ENCODE measurements at regions not wholly inside any gene's neighbourhood (a gene's known extent, or its start where the extent isn't known, plus 50 kb on each side); places are given as distances from the start of the nearest gene placed in this dataset.
"Not testable (repeated sequence)": the region's sequence is repeated elsewhere in the genome, so short reads cannot be mapped to it uniquely, and the experiment has no call there.

GRCh38 chr7:26071622-26072456 is 80.2 kb upstream of the NFE2L3 start:
- no peak overlapping the region for H3K27ac Mint-ChIP-seq
- no peak for DNase-seq
- no peaks in the 10 kb centered on the region for H3K36me3 Mint-ChIP-seq (ENCODE audit: low read depth)
- H3K9me3 Mint-ChIP-seq, result no peaks in the 10 kb centered on the region
- H3K4me3 Mint-ChIP-seq, result no peak overlapping the region
- H3K4me1 Mint-ChIP-seq, result no peaks in the 10 kb centered on the region
- peaks cover 27% of the 10 kb centered on the region for H3K27me3 Mint-ChIP-seq
- intact Hi-C loops (cut with micrococcal nuclease), result no loop called here

- intact Hi-C loops (cut with micrococcal nuclease), result no loop called here
- H3K36me3 Mint-ChIP-seq (ENCODE audit: low read depth), result no peaks in the 10 kb centered on the region
- no peak overlapping the region for H3K27ac Mint-ChIP-seq
- DNase-seq, result no peak
- no peaks in the 10 kb centered on the region for H3K9me3 Mint-ChIP-seq
- H3K4me1 Mint-ChIP-seq, result no peaks in the 10 kb centered on the region
- H3K27me3 Mint-ChIP-seq, result peaks cover 36% of the 10 kb centered on the region
- H3K4me3 Mint-ChIP-seq, result no peak overlapping the region
Measured at GRCh38 chr7:26073041-26073440, 79.0 kb upstream of the NFE2L3 start.

- Mint-ChIP-seq H3K9me3 (no peaks in the 10 kb centered on the region), H3K4me3 (no peak overlapping the region), H3K27ac (no peak overlapping the region), H3K27me3 (peaks cover 53% of the 10 kb centered on the region), H3K4me1 (peaks cover 8% of the 10 kb centered on the region), H3K36me3 (ENCODE audit: low read depth) (no peaks in the 10 kb centered on the region)
- intact Hi-C loops (cut with micrococcal nuclease), result loop anchor here (5.0 kb wide), 1 partner anchor 292 kb away; no protein-coding TSS in a partner anchor
- no peak for DNase-seq
Measured at GRCh38 chr7:26074919-26075318, 77.1 kb upstream of the NFE2L3 start.

- no peak for DNase-seq
- intact Hi-C loops (cut with micrococcal nuclease), result loop anchor here (5.0 kb wide), 1 partner anchor 291 kb away; no protein-coding TSS in a partner anchor
- Mint-ChIP-seq H3K4me3 (no peak overlapping the region), H3K27ac (no peak overlapping the region), H3K36me3 (ENCODE audit: low read depth) (no peaks in the 10 kb centered on the region), H3K4me1 (peaks cover 8% of the 10 kb centered on the region), H3K9me3 (no peaks in the 10 kb centered on the region), H3K27me3 (peaks cover 62% of the 10 kb centered on the region)
Measured at GRCh38 chr7:26076691-26077090, 75.3 kb upstream of the NFE2L3 start.

DNA sequence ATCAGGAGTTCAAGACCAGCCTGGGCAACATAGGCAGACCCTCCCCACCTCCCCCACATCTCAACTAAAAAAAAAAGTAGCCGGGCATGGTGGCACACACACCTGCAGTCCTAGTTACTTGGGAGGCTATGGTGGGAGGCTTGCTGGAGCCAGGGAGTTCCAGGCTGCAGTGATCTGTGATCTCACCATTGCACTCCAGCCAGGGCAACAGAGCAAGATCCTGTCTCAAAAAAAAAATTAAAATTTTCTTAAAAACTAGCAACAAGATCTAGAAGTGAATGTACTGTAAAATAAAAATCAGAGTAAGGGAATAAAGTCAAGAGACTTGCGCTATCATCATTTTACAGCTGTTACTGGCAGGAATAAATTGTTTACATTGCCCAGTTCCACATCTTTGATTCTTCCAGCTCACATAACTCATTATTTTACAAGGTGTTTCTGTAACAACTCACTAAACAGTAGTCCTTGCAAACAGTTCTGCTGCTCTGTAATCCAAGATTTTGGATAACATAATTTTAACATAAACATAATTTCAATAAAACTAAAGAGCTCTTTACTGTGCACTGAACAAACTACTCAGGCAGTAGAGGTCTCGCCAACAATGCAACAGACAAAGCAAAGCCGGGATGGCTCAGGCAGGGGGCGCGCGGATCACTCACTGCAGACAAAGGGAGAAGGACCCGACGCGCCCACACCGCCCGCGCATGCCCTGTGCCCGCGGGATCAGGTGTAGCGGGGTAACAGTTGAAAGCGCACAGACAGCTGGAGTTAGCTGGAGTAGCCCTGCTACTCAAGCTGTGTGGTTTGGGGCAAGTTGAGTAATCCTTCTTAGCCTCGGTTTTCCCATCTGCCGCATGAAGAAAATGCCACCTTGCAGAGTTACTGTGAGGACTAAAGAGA is 73.3 kb upstream of the NFE2L3 start:
- H3K27ac Mint-ChIP-seq, result no peak overlapping the region
- intact Hi-C loops (cut with micrococcal nuclease), result loop anchor here (5.0 kb wide), 1 partner anchor 289 kb away; no protein-coding TSS in a partner anchor
- no peaks in the 10 kb centered on the region for H3K9me3 Mint-ChIP-seq
- H3K4me3 Mint-ChIP-seq, result peak overlapping the region; percentile 5
- H3K27me3 Mint-ChIP-seq, result peaks cover 71% of the 10 kb centered on the region
- no peaks in the 10 kb centered on the region for H3K36me3 Mint-ChIP-seq (ENCODE audit: low read depth)
- H3K4me1 Mint-ChIP-seq, result peaks cover 8% of the 10 kb centered on the region
- peak; percentile 93 for DNase-seq

GRCh38 chr7:26081638-26082037 is 70.4 kb upstream of the NFE2L3 start:
- no peak for DNase-seq
- intact Hi-C loops (cut with micrococcal nuclease), result loop anchor here (10.0 kb wide), 1 partner anchor 423 kb away; no protein-coding TSS in a partner anchor
- Mint-ChIP-seq H3K4me3 (no peak overlapping the region), H3K36me3 (ENCODE audit: low read depth) (no peaks in the 10 kb centered on the region), H3K27me3 (peaks cover 68% of the 10 kb centered on the region), H3K4me1 (peaks cover 8% of the 10 kb centered on the region), H3K9me3 (no peaks in the 10 kb centered on the region), H3K27ac (no peak overlapping the region)

DNA sequence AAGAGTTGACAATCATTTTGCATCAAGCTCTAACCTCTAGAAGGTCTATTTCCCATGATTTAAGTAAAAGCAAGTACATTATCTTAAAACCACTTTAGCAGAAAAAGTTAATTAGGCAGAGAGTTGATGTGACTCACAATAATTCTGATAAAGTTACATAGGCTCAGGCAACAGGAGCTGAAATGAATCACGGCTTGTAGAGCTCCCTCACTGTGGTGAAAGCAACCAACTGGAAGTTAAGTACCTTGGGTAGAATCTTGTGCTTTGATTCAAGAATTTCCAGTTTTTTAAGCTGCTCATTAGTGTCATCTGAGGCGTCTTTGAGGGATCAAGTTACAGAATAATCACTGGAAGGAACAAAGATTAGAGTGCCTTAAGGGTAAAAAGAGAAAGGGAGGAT is 68.9 kb upstream of the NFE2L3 start:
- H3K36me3 Mint-ChIP-seq (ENCODE audit: low read depth), result no peaks in the 10 kb centered on the region
- H3K4me1 Mint-ChIP-seq, result peaks cover 8% of the 10 kb centered on the region
- no peaks in the 10 kb centered on the region for H3K9me3 Mint-ChIP-seq
- DNase-seq, result no peak
- H3K27me3 Mint-ChIP-seq, result peaks cover 56% of the 10 kb centered on the region
- no peak overlapping the region for H3K4me3 Mint-ChIP-seq
- intact Hi-C loops (cut with micrococcal nuclease), result loop anchor here (10.0 kb wide), 1 partner anchor 422 kb away; no protein-coding TSS in a partner anchor
- H3K27ac Mint-ChIP-seq, result no peak overlapping the region

- H3K4me3 Mint-ChIP-seq, result no peak overlapping the region
- H3K27me3 Mint-ChIP-seq, result peaks cover 44% of the 10 kb centered on the region
- no peaks in the 10 kb centered on the region for H3K36me3 Mint-ChIP-seq (ENCODE audit: low read depth)
- DNase-seq, result no peak
- no peaks in the 10 kb centered on the region for H3K9me3 Mint-ChIP-seq
- H3K27ac Mint-ChIP-seq, result no peak overlapping the region
- intact Hi-C loops (cut with micrococcal nuclease), result loop anchor here (10.0 kb wide), 1 partner anchor 420 kb away; no protein-coding TSS in a partner anchor
- peaks cover under 1% of the 10 kb centered on the region for H3K4me1 Mint-ChIP-seq
Measured at GRCh38 chr7:26084418-26084817, 67.6 kb upstream of the NFE2L3 start.

DNA sequence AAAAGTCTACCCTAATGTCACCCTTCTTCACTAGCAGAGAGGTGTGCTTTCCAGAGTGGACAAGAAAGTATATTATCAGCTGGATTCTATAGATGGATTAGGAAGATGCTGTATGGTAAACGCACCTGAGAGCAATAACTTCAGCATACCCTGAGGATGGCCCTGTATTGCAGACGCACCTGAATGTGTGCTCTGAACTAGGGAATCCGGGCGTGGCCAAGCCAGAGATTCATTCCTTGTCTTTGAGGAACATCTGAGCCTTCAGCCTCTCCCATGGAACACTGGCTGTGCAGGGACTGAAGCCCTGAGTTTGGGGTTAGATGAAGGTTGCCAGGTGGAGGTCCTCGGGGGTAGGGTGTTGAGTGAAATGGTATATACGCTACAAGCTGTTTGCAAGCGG is 66.2 kb upstream of the NFE2L3 start:
- Mint-ChIP-seq H3K27ac (no peak overlapping the region), H3K9me3 (no peaks in the 10 kb centered on the region), H3K4me1 (peaks cover 2% of the 10 kb centered on the region), H3K27me3 (peaks cover 33% of the 10 kb centered on the region), H3K36me3 (ENCODE audit: low read depth) (no peaks in the 10 kb centered on the region), H3K4me3 (no peak overlapping the region)
- DNase-seq, result no peak
- intact Hi-C loops (cut with micrococcal nuclease), result loop anchor here (10.0 kb wide), 1 partner anchor 419 kb away; no protein-coding TSS in a partner anchor

DNA sequence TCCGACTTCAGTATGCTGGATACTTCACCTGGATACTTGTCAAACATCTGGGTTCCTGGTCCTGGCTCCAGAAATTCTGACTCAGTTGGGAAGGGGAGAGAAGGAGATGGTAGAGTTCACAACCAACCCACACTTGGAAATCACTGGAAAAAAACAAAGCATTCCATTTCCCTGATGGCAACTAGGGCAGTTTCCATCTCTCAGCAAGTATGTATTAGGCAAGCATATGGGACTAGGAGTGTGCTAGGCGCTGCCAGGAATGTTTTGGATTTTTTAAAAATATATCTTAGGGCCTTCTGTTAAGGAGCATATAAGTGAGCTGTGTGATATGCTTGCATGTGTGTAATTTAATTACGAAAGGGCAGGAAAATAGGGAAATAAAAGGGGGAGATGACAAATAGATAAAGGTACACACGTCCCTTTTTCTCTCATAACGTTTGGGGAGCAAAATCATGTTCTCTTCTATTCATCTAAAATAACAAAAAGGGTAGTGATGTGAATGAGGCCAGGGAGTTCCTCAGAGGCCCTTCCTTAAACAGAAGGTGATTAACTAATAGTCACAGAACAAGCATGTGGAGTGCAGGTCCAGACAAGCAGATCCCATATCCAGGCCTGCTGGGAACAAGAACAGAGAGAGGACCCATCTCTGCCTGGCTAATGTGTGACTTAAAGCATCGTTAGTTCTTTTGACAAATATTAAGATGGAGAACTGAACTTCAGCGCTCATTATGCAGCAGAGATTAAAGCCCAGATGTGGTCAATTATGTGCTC is 64.5 kb upstream of the NFE2L3 start:
- Mint-ChIP-seq H3K27me3 (peaks cover 20% of the 10 kb centered on the region), H3K4me3 (no peak overlapping the region), H3K36me3 (ENCODE audit: low read depth) (no peaks in the 10 kb centered on the region), H3K4me1 (peaks cover 14% of the 10 kb centered on the region), H3K27ac (no peak overlapping the region), H3K9me3 (no peaks in the 10 kb centered on the region)
- DNase-seq, result no peak
- intact Hi-C loops (cut with micrococcal nuclease), result loop anchor here (10.0 kb wide), 1 partner anchor 417 kb away; no protein-coding TSS in a partner anchor

- H3K27ac Mint-ChIP-seq; H3K36me3 Mint-ChIP-seq (ENCODE audit: low read depth); H3K9me3 Mint-ChIP-seq; H3K4me3 Mint-ChIP-seq; DNase-seq; H3K27me3 Mint-ChIP-seq: not testable (repeated sequence)
- H3K4me1 Mint-ChIP-seq, result peaks cover 18% of the 10 kb centered on the region
- intact Hi-C loops (cut with micrococcal nuclease), result loop anchor here (10.0 kb wide), 1 partner anchor 415 kb away; no protein-coding TSS in a partner anchor
Measured at GRCh38 chr7:26089469-26089868, 62.5 kb upstream of the NFE2L3 start.

DNA sequence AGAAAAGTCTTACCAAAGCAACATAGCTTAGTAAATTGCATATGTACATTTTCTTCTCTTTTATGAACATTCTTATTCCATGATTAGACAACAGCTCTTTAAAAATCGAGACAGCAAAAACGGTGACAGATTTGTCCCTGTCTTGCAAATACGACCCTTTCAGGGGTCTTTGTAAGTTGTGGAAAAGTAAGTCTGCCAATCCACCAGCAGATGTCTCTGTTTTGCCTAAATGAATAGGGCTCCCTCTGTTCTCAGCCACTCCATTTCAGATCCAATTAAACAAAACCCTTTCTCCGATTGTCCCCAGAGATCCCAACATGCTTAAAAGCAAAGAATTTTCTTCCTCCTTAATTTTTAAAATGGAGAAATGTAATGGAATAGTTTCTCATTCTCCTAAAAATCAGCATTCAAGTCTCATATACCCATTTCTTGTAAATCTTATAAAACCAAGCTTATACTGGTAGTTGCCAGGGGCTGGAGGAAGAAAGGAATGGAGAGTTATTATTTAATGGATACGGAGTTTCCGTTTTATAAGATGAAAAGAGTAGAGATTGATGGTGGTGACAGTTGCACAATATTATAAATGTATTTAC is 61.0 kb upstream of the NFE2L3 start:
- Mint-ChIP-seq H3K4me1 (peaks cover 19% of the 10 kb centered on the region), H3K36me3 (ENCODE audit: low read depth) (no peaks in the 10 kb centered on the region), H3K27ac (peak overlapping the region; percentile 16), H3K9me3 (no peaks in the 10 kb centered on the region), H3K27me3 (peaks cover 3% of the 10 kb centered on the region), H3K4me3 (peak overlapping the region; percentile 26)
- DNase-seq, result peak; percentile 75
- intact Hi-C loops (cut with micrococcal nuclease), result loop anchor here (1.0 to 5.0 kb wide), 6 partner anchors 62 to 576 kb away; partner anchors contain the start of gene SNX10

GRCh38 chr7:26091933-26092332 is 60.1 kb upstream of the NFE2L3 start:
- peak; percentile 64 for DNase-seq
- H3K27ac Mint-ChIP-seq, result no peak overlapping the region
- H3K4me1 Mint-ChIP-seq, result peaks cover 27% of the 10 kb centered on the region

More at GRCh38 chr7:26091933-26092332, 60.1 kb upstream of the NFE2L3 start:
- Mint-ChIP-seq H3K4me3 (no peak overlapping the region), H3K9me3 (no peaks in the 10 kb centered on the region), H3K36me3 (ENCODE audit: low read depth) (no peaks in the 10 kb centered on the region), H3K27me3 (no peaks in the 10 kb centered on the region)
- intact Hi-C loops (cut with micrococcal nuclease), result loop anchor here (1.0 to 5.0 kb wide), 6 partner anchors 61 to 575 kb away; partner anchors contain the start of gene SNX10

All from activated CD4-positive, alpha-beta T cell treated with anti-CD3 and anti-CD28 coated beads, Interleukin-2, amount 10 ng/mL, durations not matched to agents 24 days and 14 days (primary cell).